Fibroblast of villous mesenchyme (primary cell): ENCODE measurements at regions not wholly inside any gene's neighbourhood (a gene's known extent, or its start where the extent isn't known, plus 50 kb on each side); places are given as distances from the start of the nearest gene placed in this dataset.

ENCODE experiments used
- DNase-seq: peaks from one replicate; pipeline ENCODE4 v3.0.0-alpha.2; 2010; ENCODE audit warnings: low read depth
- H3K4me3 ChIP-seq: 2 replicates; pipeline ENCODE4 v1.5.1; 2011; ENCODE audit warnings: low read depth, mild to moderate bottlenecking, low read length
- CTCF ChIP-seq: IDR thresholded peaks from 2 replicates; pipeline ENCODE4 v1.5.1; 2012; ENCODE audit warnings: low read depth, mild to moderate bottlenecking, low read length; ENCODE audit not compliant: insufficient read depth

GRCh38 chr4:156559346-156559745 lies 412.3 kb downstream of the PDGFC start:
- TF ChIP-seq CTCF, result no peak
- DNase-seq, result no peak
- H3K4me3 ChIP-seq, result no peak overlapping the region

- no peak for TF ChIP-seq CTCF
- no peak overlapping the region for H3K4me3 ChIP-seq
- no peak for DNase-seq
These were observed 413.1 kb downstream of the PDGFC start for GRCh38 chr4:156558373-156559025.

- DNase-seq, result no peak
- no peak overlapping the region for H3K4me3 ChIP-seq
- TF ChIP-seq CTCF, result no peak
These were observed 413.7 kb downstream of the PDGFC start for GRCh38 chr4:156557920-156558319.

- TF ChIP-seq CTCF, result no peak
- no peak for DNase-seq
- no peak overlapping the region for H3K4me3 ChIP-seq
These were observed 415.3 kb downstream of the PDGFC start for GRCh38 chr4:156556336-156556735.

- no peak for DNase-seq
- no peak for TF ChIP-seq CTCF
- no peak overlapping the region for H3K4me3 ChIP-seq
These were observed 417.9 kb downstream of the PDGFC start for GRCh38 chr4:156553659-156554058.

GRCh38 chr4:156547891-156548290 lies 423.7 kb downstream of the PDGFC start:
- DNase-seq, result no peak
- no peak overlapping the region for H3K4me3 ChIP-seq

More at GRCh38 chr4:156547891-156548290, 423.7 kb downstream of the PDGFC start:
- no peak for TF ChIP-seq CTCF
